ENCODE measurements at regions not wholly inside any gene's neighbourhood (a gene's known extent, or its start where the extent isn't known, plus 50 kb on each side); places are given as distances from the start of the nearest gene placed in this dataset.

GRCh38 chr6:103680116-103680515, 1179.6 kb downstream of the HACE1 start (continued):
- no peak for TF ChIP-seq HMGXB4 (CRISPR knock-in tag; IDR thresholded peaks at IDR 0.05)
- TF ChIP-seq USF2 (CRISPR knock-in tag; IDR thresholded peaks at IDR 0.05): no peak
- TF ChIP-seq AFF4 (CRISPR knock-in tag; IDR thresholded peaks at IDR 0.05; ENCODE audit: borderline replicate concordance): no peak

GRCh38 chr6:103677290-103677689, 1182.4 kb downstream of the HACE1 start:
- peaks cover 16% of the 10 kb centered on the region; the same call in 1 of the 2 replicates for H3K9me3 Mint-ChIP-seq
- H3K27me3 Mint-ChIP-seq (ENCODE audit: low read depth): no peaks in the 10 kb centered on the region
- no peaks in the 10 kb centered on the region for H3K4me1 Mint-ChIP-seq
- no peak for TF ChIP-seq IRF1 (CRISPR knock-in tag; IDR thresholded peaks at IDR 0.05)
- TF ChIP-seq ZBTB21 (CRISPR knock-in tag; IDR thresholded peaks at IDR 0.05; ENCODE audit: borderline replicate concordance): no peak
- no peak for TF ChIP-seq ZNF532 (CRISPR knock-in tag; IDR thresholded peaks at IDR 0.05; ENCODE audit: borderline replicate concordance)
- TF ChIP-seq ZMAT4 (CRISPR knock-in tag; IDR thresholded peaks at IDR 0.05): no peak
- TF ChIP-seq ZBTB43 (CRISPR knock-in tag; IDR thresholded peaks at IDR 0.05): no peak
- H3K4me3 Mint-ChIP-seq: no peak overlapping the region
- ATAC-seq: no peak
- ChIA-PET POLR2A (interaction anchor here (0.5 kb wide), 1 partner anchor 1768 kb away, joined by 3 read pairs; no protein-coding TSS in a partner anchor), CTCF (no interaction called here)
- H3K27ac Mint-ChIP-seq: no peak overlapping the region
- no peak for DNase-seq (ENCODE audit: low spot score)
- H3K36me3 Mint-ChIP-seq: peaks cover 12% of the 10 kb centered on the region; the same call in 1 of the 2 replicates

Data from WTC11 (cell line).